ENCODE measurements at regions not wholly inside any gene's neighbourhood (a gene's known extent, or its start where the extent isn't known, plus 50 kb on each side); places are given as distances from the start of the nearest gene placed in this dataset.

DNA sequence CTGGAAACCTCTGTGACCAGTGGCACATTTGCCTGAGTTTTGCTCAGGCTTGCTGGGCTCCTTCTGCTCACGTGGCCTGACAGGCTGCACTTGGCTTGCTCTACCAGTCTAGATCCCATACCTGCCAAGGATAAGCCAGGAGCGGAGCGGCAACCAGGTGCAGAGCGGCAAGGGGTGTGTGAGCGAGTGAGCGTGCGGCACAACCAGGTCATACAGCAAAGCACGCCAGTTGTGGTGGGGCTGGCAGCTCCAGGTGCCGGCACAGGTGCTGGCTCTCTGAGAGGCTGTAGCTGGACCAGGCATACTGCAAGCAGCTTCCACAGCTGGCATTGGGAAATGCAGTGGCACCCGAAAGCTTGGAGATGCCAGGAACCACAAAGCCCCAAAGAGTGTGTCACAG is 1495.1 kb downstream of the PCDH7 start:
- H3K36me3 Mint-ChIP-seq (ENCODE audit: low read depth) = no peaks in the 10 kb centered on the region
- H3K4me1 Mint-ChIP-seq (ENCODE audit: low read depth) = no peaks in the 10 kb centered on the region
- H3K27me3 Mint-ChIP-seq (ENCODE audit: insufficient read depth) = no peaks in the 10 kb centered on the region
- H3K9me3 Mint-ChIP-seq = peaks cover 28% of the 10 kb centered on the region
- TF ChIP-seq, protein P1, sequence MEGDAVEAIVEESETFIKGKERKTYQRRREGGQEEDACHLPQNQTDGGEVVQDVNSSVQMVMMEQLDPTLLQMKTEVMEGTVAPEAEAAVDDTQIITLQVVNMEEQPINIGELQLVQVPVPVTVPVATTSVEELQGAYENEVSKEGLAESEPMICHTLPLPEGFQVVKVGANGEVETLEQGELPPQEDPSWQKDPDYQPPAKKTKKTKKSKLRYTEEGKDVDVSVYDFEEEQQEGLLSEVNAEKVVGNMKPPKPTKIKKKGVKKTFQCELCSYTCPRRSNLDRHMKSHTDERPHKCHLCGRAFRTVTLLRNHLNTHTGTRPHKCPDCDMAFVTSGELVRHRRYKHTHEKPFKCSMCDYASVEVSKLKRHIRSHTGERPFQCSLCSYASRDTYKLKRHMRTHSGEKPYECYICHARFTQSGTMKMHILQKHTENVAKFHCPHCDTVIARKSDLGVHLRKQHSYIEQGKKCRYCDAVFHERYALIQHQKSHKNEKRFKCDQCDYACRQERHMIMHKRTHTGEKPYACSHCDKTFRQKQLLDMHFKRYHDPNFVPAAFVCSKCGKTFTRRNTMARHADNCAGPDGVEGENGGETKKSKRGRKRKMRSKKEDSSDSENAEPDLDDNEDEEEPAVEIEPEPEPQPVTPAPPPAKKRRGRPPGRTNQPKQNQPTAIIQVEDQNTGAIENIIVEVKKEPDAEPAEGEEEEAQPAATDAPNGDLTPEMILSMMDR (IDR thresholded peaks at IDR 0.05) = no peak
- no peak overlapping the region for H3K4me3 Mint-ChIP-seq
- no peak for DNase-seq
- H3K27ac Mint-ChIP-seq = no peak overlapping the region

DNA sequence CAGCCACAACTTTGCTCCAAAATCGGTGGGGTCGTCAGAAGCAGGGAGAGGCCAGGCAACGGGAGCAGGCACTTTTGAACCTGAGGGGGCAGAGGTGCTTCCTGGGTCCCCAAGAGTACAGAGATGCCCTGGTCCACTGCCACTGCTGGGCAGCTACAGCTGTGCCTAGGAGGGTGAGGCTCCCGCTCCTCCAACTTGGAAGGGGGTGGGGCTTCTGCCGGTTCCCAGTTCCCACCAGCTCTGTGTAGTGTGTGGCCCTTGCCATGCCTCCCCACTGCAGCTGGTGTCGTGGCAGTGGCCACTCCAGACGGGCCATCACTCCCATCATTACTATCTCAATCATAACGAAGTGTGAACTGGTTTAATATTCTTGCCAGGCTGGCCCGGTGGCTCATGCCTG is 1496.3 kb downstream of the PCDH7 start:
- H3K27me3 Mint-ChIP-seq (ENCODE audit: insufficient read depth) = no peaks in the 10 kb centered on the region
- no peaks in the 10 kb centered on the region for H3K4me1 Mint-ChIP-seq (ENCODE audit: low read depth)
- no peak for DNase-seq
- no peak overlapping the region for H3K27ac Mint-ChIP-seq
- no peaks in the 10 kb centered on the region for H3K36me3 Mint-ChIP-seq (ENCODE audit: low read depth)
- TF ChIP-seq, protein P1 (IDR thresholded peaks at IDR 0.05) = no peak
- H3K9me3 Mint-ChIP-seq = peaks cover 19% of the 10 kb centered on the region
- H3K4me3 Mint-ChIP-seq = no peak overlapping the region

DNA sequence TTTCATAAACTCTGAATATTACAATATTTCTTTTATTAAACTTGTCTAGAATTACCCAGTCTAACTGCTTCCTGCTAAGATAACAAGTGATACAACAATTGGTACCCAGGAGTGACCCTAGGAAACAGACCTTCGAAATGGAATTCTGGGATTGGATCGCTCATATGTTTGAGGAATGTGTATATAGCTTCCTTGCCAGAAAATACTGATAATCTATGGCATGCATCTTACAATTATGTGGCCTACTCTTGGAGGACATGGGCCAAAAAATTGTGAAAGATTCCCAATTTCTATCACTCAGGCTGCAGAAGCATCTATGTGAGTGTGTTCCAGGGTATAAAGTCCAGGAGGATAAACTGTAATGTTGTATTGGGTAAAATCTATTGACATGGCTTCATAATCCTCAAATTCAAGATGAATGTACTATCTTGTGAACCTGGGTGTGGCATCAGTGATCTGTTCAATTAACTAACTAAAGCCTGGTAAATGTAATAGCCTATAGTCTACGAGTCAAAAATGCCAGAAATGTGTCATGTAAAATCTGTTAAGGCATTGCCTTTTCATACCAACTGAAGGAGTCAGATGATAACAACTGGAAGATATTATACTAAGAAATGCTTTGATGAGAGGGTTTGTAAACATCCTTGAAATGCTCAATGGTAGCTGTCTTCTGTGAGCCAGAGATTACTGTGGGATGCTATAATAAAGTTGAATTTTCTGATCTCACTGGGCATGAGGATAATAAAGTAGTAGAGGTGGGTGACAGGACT is 1499.3 kb downstream of the PCDH7 start:
- DNase-seq = no peak
- H3K27ac Mint-ChIP-seq = no peak overlapping the region
- TF ChIP-seq, protein P1 (IDR thresholded peaks at IDR 0.05) = no peak
- H3K4me3 Mint-ChIP-seq = no peak overlapping the region
- H3K27me3 Mint-ChIP-seq (ENCODE audit: insufficient read depth) = no peaks in the 10 kb centered on the region
- peaks cover 36% of the 10 kb centered on the region for H3K9me3 Mint-ChIP-seq
- no peaks in the 10 kb centered on the region for H3K4me1 Mint-ChIP-seq (ENCODE audit: low read depth)
- no peaks in the 10 kb centered on the region for H3K36me3 Mint-ChIP-seq (ENCODE audit: low read depth)

DNA sequence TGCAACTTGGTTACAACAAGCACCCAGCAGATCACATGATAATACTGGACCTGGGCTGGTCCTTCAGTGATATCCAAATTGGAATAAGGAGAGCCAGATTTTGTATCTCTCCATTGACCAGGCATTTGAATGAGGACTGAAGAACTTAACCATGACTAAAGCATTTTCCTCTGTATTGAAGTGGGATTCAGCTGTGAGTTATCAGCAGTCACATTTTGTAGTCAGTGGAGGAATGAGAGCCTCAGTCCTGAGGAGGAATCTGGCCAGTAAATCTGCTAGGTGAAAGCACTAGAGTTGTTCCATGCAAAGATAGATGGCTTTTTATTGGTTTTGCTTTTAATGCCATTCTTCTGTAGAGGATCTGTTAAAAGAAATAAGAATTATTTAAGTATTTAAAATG is 1506.0 kb downstream of the PCDH7 start:
- H3K36me3 Mint-ChIP-seq (ENCODE audit: low read depth) = no peaks in the 10 kb centered on the region
- no peak overlapping the region for H3K4me3 Mint-ChIP-seq
- H3K27me3 Mint-ChIP-seq (ENCODE audit: insufficient read depth) = no peaks in the 10 kb centered on the region
- DNase-seq = no peak
- H3K4me1 Mint-ChIP-seq (ENCODE audit: low read depth) = no peaks in the 10 kb centered on the region
- TF ChIP-seq, protein P1 (IDR thresholded peaks at IDR 0.05) = no peak
- H3K27ac Mint-ChIP-seq = no peak overlapping the region
- peaks cover 26% of the 10 kb centered on the region for H3K9me3 Mint-ChIP-seq

DNA sequence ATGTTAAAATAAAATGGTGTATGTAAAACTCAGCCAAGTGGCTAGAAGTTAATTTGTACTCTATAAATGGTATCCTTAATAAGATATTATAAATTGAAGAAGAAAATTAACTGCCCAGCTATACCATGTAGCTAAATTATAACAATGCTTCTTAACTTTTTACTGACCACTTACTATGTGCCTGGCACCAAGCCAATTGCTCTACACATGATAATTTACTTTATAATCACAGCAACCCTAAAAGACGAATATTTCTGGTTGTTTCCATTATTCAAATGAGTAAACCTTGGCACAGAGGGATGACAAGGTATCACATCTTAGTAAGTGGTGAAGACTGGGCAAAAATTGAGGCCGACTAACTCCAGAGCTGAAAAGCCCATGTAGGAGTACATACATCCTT is 1506.6 kb downstream of the PCDH7 start:
- Mint-ChIP-seq H3K9me3 (peaks cover 26% of the 10 kb centered on the region), H3K4me1 (ENCODE audit: low read depth) (no peaks in the 10 kb centered on the region)

More for the DNA sequence above, 1506.6 kb downstream of the PCDH7 start:
- Mint-ChIP-seq H3K4me3 (no peak overlapping the region), H3K27ac (no peak overlapping the region), H3K36me3 (ENCODE audit: low read depth) (no peaks in the 10 kb centered on the region), H3K27me3 (ENCODE audit: insufficient read depth) (no peaks in the 10 kb centered on the region)
- TF ChIP-seq, protein P1 (IDR thresholded peaks at IDR 0.05) = no peak
- DNase-seq = no peak

Measured in HFFc6 (cell line).